Breast epithelium (tissue), 4 donors: ENCODE measurements at regions not wholly inside any gene's neighbourhood (a gene's known extent, or its start where the extent isn't known, plus 50 kb on each side); places are given as distances from the start of the nearest gene placed in this dataset.

Experiments
- DNase-seq, 2 donors: peaks; one replicate each; pipeline ENCODE4 v3.0.0-alpha.2; 2019; ENCODE audit warnings: low spot score in 2 of 2
- H3K27ac ChIP-seq, 2 donors: fragments of 200-600 bp; sonication (generic) in 1 of 2; one replicate each; pipeline ENCODE4 v1.5.1; 2016 to 2019; ENCODE audit warnings: mild to moderate bottlenecking in 1 of 2
- H3K27me3 ChIP-seq, 2 donors: fragments of 200-600 bp; sonication (generic) in 1 of 2; one replicate each; pipeline versions ENCODE4 v1.5.1 to v1.6.0; 2017 to 2019; ENCODE audit warnings: control low read depth in 1 of 2, mild to moderate bottlenecking in 1 of 2
- H3K36me3 ChIP-seq: fragments of 200-600 bp; one replicate; pipeline ENCODE4 v1.5.1; 2019
- H3K4me1 ChIP-seq, 2 donors: fragments of 200-600 bp; sonication (generic); one replicate each; pipeline ENCODE4 v1.5.1; 2016 to 2019; ENCODE audit warnings: control low read depth in 1 of 2
- H3K4me3 ChIP-seq, 3 donors: fragments of 200-600 bp; sonication (generic); 1 replicate in 2 of 3; 2 replicates in 1 of 3; pipeline ENCODE4 v1.5.1; 2016 to 2019; ENCODE audit warnings: mild to moderate bottlenecking in 3 of 3, moderate library complexity in 2 of 3
- H3K9me3 ChIP-seq, 2 donors: fragments of 200-600 bp; sonication (generic) in 1 of 2; one replicate each; pipeline ENCODE4 v1.5.1; 2016 to 2019; ENCODE audit warnings: control low read depth in 1 of 2
- POLR2A ChIP-seq: fragments of 450-650 bp; IDR thresholded peaks from one replicate; pipeline ENCODE4 v1.6.1; 2016; ENCODE audit warnings: antibody characterized with exemption, mild to moderate bottlenecking, moderate library complexity
- POLR2AphosphoS5 ChIP-seq, 3 donors: sonication (generic); formaldehyde crosslinking; IDR thresholded peaks; one replicate each; pipeline ENCODE4 v1.6.1; 2017; ENCODE audit warnings: antibody characterized with exemption in 3 of 3
- intact Hi-C: fragments of 100-400 bp; cut with DNase I; formaldehyde crosslinking; loops from one replicate; pipeline ENCODE4 v1.15.1; 2023; ENCODE audit warnings: low total_unique reads
- TF ChIP-seq, protein P1 (sequence below), 3 donors: fragments of 450-650 bp; IDR thresholded peaks; one replicate each; pipeline ENCODE4 v1.5.1; 2016 to 2017; ENCODE audit warnings: antibody characterized with exemption in 3 of 3, mild to moderate bottlenecking in 3 of 3, moderate library complexity in 3 of 3

DNA sequence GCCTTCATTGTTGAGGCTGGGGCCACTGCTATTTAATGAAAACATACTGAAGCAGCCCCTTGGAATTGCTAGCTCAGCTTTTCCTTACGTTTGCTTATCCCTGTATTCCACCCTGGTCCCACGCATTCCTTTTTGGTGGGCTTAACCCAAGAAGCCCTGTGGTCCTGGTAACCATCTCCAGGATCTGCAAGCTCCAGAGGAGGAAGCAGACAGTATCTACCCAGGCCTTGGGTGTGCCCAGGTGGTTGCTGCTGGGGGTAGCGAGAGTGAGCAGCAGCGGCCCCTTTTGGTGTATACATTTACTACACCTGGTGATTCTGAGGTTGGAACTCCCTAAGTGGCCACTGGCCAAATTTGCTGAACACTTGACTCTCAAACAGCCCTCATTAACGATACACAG, 97.7 kb downstream of the CBLN1 start:
- no peak for DNase-seq
- Histone ChIP-seq H3K36me3 (no peaks in the 10 kb centered on the region), H3K9me3 (peaks cover 0 to 11% of the 10 kb centered on the region in 2 donors), H3K4me1 (no peaks in the 10 kb centered on the region), H3K27ac (no peak overlapping the region), H3K27me3 (no peaks in the 10 kb centered on the region), H3K4me3 (no peak overlapping the region)
- intact Hi-C loops, result no loop called here
- TF ChIP-seq, protein P1, sequence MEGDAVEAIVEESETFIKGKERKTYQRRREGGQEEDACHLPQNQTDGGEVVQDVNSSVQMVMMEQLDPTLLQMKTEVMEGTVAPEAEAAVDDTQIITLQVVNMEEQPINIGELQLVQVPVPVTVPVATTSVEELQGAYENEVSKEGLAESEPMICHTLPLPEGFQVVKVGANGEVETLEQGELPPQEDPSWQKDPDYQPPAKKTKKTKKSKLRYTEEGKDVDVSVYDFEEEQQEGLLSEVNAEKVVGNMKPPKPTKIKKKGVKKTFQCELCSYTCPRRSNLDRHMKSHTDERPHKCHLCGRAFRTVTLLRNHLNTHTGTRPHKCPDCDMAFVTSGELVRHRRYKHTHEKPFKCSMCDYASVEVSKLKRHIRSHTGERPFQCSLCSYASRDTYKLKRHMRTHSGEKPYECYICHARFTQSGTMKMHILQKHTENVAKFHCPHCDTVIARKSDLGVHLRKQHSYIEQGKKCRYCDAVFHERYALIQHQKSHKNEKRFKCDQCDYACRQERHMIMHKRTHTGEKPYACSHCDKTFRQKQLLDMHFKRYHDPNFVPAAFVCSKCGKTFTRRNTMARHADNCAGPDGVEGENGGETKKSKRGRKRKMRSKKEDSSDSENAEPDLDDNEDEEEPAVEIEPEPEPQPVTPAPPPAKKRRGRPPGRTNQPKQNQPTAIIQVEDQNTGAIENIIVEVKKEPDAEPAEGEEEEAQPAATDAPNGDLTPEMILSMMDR (IDR thresholded peaks at IDR 0.05), result no peak
- TF ChIP-seq POLR2A, result no peak
- TF ChIP-seq POLR2AphosphoS5 (IDR thresholded peaks at IDR 0.05), result no peak

DNA sequence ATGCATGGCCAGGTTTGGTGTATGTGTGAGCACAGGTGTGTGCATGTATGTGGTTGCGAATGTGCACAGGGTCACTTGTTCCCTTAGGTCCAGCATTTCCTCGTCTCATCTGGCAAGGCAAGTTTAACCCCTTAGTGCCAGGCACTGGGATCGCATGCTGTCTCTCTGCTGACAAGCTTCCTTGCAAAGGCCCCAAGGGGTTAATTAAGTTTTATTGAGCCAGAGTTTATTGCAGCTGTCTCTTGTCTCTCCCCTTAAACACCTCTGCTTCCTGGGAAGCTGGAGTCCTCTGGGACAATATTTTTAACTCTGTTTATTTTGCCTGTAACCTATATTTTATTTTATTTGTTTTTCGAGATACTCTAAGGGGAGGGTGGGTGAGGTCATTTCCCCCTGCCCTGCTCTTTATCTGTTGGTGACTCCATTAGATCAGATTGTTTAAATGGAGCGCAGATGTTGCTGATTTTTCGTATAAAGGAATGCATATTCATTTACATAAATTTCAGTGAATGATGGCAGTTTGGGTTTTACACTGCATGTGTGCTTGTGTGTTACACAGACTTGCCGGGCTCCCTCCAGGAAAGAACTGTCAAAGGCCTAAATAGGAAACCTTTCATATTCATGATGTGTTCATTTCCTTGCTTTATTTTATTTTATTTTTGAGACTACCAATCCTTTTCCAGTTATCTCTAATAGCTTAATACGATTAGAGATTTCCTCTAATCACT, 99.7 kb downstream of the CBLN1 start:
- no peaks in the 10 kb centered on the region for H3K36me3 ChIP-seq
- H3K9me3 ChIP-seq, result no peaks in the 10 kb centered on the region
- H3K4me3 ChIP-seq, result no peak overlapping the region
- intact Hi-C loops, result no loop called here
- DNase-seq, result no peak
- TF ChIP-seq POLR2A, result no peak
- TF ChIP-seq, protein P1 (IDR thresholded peaks at IDR 0.05), result no peak
- no peak for TF ChIP-seq POLR2AphosphoS5 (IDR thresholded peaks at IDR 0.05)
- peaks cover 0 to 6% of the 10 kb centered on the region in 2 donors for H3K27me3 ChIP-seq
- H3K27ac ChIP-seq, result no peak overlapping the region
- no peaks in the 10 kb centered on the region for H3K4me1 ChIP-seq

DNA sequence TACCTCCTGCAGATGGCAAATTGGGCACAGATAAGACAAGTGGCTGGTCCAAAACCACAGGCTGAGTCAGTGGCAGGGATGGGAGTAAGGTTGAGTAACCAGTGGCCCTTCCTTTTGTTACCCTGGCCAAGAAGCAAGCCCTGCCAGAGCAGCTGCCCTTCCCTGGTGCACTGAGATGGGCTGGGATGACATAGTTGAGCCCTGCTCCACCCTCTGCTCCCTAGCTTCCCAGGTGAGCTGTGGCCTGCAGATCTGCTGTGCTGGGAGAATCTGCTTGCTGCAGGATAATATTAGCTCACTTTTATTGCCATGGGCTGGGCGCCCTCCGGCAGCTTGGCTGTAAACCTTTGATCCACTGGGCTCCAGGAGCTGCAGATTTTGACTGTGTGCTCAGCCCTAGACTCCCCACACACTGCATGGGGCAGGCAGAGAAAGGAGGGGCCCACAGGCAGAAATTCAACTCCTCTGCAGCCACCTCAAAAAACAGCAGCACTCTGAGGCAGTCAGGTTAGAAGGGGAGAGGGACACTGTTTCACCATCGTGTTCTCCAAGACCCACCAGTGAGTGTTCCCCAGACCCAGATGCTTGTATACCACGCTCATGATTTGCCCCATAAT, 101.8 kb downstream of the CBLN1 start:
- Histone ChIP-seq H3K9me3 (no peaks in the 10 kb centered on the region), H3K27ac (no peak overlapping the region), H3K27me3 (peaks cover 0 to 6% of the 10 kb centered on the region in 2 donors), H3K36me3 (no peaks in the 10 kb centered on the region), H3K4me3 (no peak overlapping the region), H3K4me1 (no peaks in the 10 kb centered on the region)
- no peak for DNase-seq
- no peak for TF ChIP-seq POLR2AphosphoS5 (IDR thresholded peaks at IDR 0.05)
- TF ChIP-seq POLR2A, result no peak
- TF ChIP-seq, protein P1 (IDR thresholded peaks at IDR 0.05), result no peak
- intact Hi-C loops, result no loop called here

DNA sequence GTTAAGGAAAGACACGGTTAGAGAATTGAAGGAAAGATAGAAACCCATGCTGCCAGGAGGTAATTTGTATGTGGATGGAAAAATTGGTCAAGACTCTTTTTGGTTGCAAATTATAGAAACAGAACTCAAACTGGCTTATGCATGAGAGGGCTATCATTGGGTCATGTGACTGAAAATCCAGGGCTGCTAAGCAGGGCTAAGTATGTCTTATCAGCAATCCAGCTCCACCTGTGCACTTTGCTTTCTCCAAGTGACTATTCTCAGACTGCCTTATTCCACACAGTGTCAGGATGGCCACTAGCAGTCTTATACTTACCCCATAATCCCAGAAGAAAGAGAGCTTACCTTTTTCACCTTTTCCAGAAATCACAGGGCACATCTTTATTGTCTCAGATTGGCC, 113.5 kb downstream of the CBLN1 start:
- Histone ChIP-seq H3K9me3 (no peaks in the 10 kb centered on the region), H3K4me1 (no peaks in the 10 kb centered on the region), H3K27me3 (peaks cover 0 to 4% of the 10 kb centered on the region in 2 donors), H3K36me3 (no peaks in the 10 kb centered on the region), H3K27ac (no peak overlapping the region), H3K4me3 (no peak overlapping the region)
- no peak for TF ChIP-seq POLR2A
- TF ChIP-seq, protein P1 (IDR thresholded peaks at IDR 0.05), result no peak
- no peak for TF ChIP-seq POLR2AphosphoS5 (IDR thresholded peaks at IDR 0.05)
- no peak for DNase-seq
- intact Hi-C loops, result no loop called here

DNA sequence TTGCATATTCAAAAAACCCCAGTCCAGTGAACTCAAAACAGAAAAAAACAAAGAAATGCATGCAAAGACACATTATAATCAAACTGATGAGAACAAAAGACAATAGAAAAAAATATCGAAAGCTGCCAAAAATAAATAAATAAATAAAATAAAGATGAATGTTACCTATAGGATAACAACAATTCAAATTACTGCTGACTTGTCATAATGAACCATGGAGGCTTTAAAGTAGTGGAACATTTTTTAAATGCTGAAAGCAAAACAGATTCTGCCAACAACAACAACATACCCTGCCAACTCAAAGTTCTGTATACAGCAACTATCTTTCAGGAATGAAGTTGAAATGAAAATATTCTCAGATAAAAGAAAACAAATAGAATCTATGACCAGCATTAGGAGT, 116.6 kb downstream of the CBLN1 start:
- H3K4me3 ChIP-seq, result no peak overlapping the region
- peaks cover 0 to 4% of the 10 kb centered on the region in 2 donors for H3K27me3 ChIP-seq
- TF ChIP-seq, protein P1 (IDR thresholded peaks at IDR 0.05), result no peak
- TF ChIP-seq POLR2AphosphoS5 (IDR thresholded peaks at IDR 0.05) (no peak), POLR2A (no peak)
- DNase-seq, result no peak
- H3K36me3 ChIP-seq, result no peaks in the 10 kb centered on the region
- H3K27ac ChIP-seq, result no peak overlapping the region
- H3K4me1 ChIP-seq, result no peaks in the 10 kb centered on the region
- intact Hi-C loops, result no loop called here
- no peaks in the 10 kb centered on the region for H3K9me3 ChIP-seq
